Transverse colon (tissue), 3 donors: ENCODE measurements at regions not wholly inside any gene's neighbourhood (a gene's known extent, or its start where the extent isn't known, plus 50 kb on each side); places are given as distances from the start of the nearest gene placed in this dataset.

ENCODE experiments used
- CTCF ChIP-seq, 5 experiments: fragments of 200-600 bp in 3 of 5; fragments of 450-650 bp in 2 of 5; sonication (generic) in 3 of 5; IDR thresholded peaks; 1 replicate in 2 of 5; 2 replicates in 3 of 5; pipeline ENCODE4 v1.5.1; 2016 to 2017; ENCODE audit warnings: antibody characterized with exemption in 5 of 5, inconsistent platforms in 3 of 5, mild to moderate bottlenecking in 2 of 5, moderate library complexity in 1 of 5
- EP300 ChIP-seq: sonication (generic); formaldehyde crosslinking; IDR thresholded peaks from one replicate; pipeline ENCODE4 v1.6.1; 2017; ENCODE audit warnings: antibody characterized with exemption, low read depth

- TF ChIP-seq EP300 (no peak), CTCF (IDR thresholded peaks at IDR 0.05) (no peak)
These were observed 123.2 kb downstream of the FHIP1A start for GRCh38 chr4:151532001-151532708.
